ENCODE measurements at regions not wholly inside any gene's neighbourhood (a gene's known extent, or its start where the extent isn't known, plus 50 kb on each side); places are given as distances from the start of the nearest gene placed in this dataset.
"Not testable (repeated sequence)": the region's sequence is repeated elsewhere in the genome, so short reads cannot be mapped to it uniquely, and the experiment has no call there.

GRCh38 chr2:155972916-155973315 lies 359.6 kb downstream of the NR4A2 start:
- H3K27ac ChIP-seq (ENCODE audit: low read depth, low read length): no peak overlapping the region
- H3K27me3 ChIP-seq (ENCODE audit: control insufficient read depth, low read length): no peaks in the 10 kb centered on the region
- H3K36me3 ChIP-seq (ENCODE audit: control insufficient read depth, low read length): no peaks in the 10 kb centered on the region
- H3K4me2 ChIP-seq (ENCODE audit: low read length): no peak overlapping the region
- no peak overlapping the region for H3K4me3 ChIP-seq (ENCODE audit: low read length)
- H3K9me3 ChIP-seq (ENCODE audit: control insufficient read depth, insufficient read depth, low read length): no peaks in the 10 kb centered on the region
- no peaks in the 10 kb centered on the region for H3K79me2 ChIP-seq (ENCODE audit: control insufficient read depth, low read length)
- TF ChIP-seq EZH2phosphoT487 (IDR thresholded peaks at IDR 0.05; ENCODE audit: borderline replicate concordance, low read length) (no peak), CTCF (IDR thresholded peaks at IDR 0.05; ENCODE audit: low read depth, low read length, poor library complexity, severe bottlenecking) (no peak)
- no peaks in the 10 kb centered on the region for H4K20me1 ChIP-seq (ENCODE audit: control insufficient read depth, insufficient read depth, low read depth, low read length)
- H3K4me1 ChIP-seq (ENCODE audit: control insufficient read depth, low read length): no peaks in the 10 kb centered on the region
- no peaks in the 10 kb centered on the region for H3K9me2 ChIP-seq (replicated peaks; ENCODE audit: control insufficient read depth, low read length)
- H3F3A ChIP-seq (ENCODE audit: control insufficient read depth, insufficient read depth): no peaks in the 10 kb centered on the region

GRCh38 chr2:155966064-155966471 lies 366.5 kb downstream of the NR4A2 start:
- not testable (repeated sequence) for H3K4me3 ChIP-seq (ENCODE audit: low read length); H3K36me3 ChIP-seq (ENCODE audit: control insufficient read depth, low read length); H3K9me3 ChIP-seq (ENCODE audit: control insufficient read depth, insufficient read depth, low read length); H3K79me2 ChIP-seq (ENCODE audit: control insufficient read depth, low read length); H3K4me2 ChIP-seq (ENCODE audit: low read length); H3F3A ChIP-seq (ENCODE audit: control insufficient read depth, insufficient read depth); H3K9me2 ChIP-seq (replicated peaks; ENCODE audit: control insufficient read depth, low read length); H3K27ac ChIP-seq (ENCODE audit: low read depth, low read length); H3K4me1 ChIP-seq (ENCODE audit: control insufficient read depth, low read length); H4K20me1 ChIP-seq (ENCODE audit: control insufficient read depth, insufficient read depth, low read depth, low read length); H3K27me3 ChIP-seq (ENCODE audit: control insufficient read depth, low read length)

GRCh38 chr2:155965415-155966063 lies 367.0 kb downstream of the NR4A2 start:
- no peaks in the 10 kb centered on the region for H3K27me3 ChIP-seq (ENCODE audit: control insufficient read depth, low read length)
- no peaks in the 10 kb centered on the region for H3K9me3 ChIP-seq (ENCODE audit: control insufficient read depth, insufficient read depth, low read length)
- TF ChIP-seq CTCF (IDR thresholded peaks at IDR 0.05; ENCODE audit: low read depth, low read length, poor library complexity, severe bottlenecking): no peak
- no peak for TF ChIP-seq EZH2phosphoT487 (IDR thresholded peaks at IDR 0.05; ENCODE audit: borderline replicate concordance, low read length)
- no peak overlapping the region for H3K27ac ChIP-seq (ENCODE audit: low read depth, low read length)
- no peaks in the 10 kb centered on the region for H4K20me1 ChIP-seq (ENCODE audit: control insufficient read depth, insufficient read depth, low read depth, low read length)
- H3K36me3 ChIP-seq (ENCODE audit: control insufficient read depth, low read length): no peaks in the 10 kb centered on the region
- H3K4me2 ChIP-seq (ENCODE audit: low read length): no peak overlapping the region
- H3K9me2 ChIP-seq (replicated peaks; ENCODE audit: control insufficient read depth, low read length): no peaks in the 10 kb centered on the region
- no peaks in the 10 kb centered on the region for H3K79me2 ChIP-seq (ENCODE audit: control insufficient read depth, low read length)
- no peaks in the 10 kb centered on the region for H3F3A ChIP-seq (ENCODE audit: control insufficient read depth, insufficient read depth)
- H3K4me3 ChIP-seq (ENCODE audit: low read length): no peak overlapping the region
- no peaks in the 10 kb centered on the region for H3K4me1 ChIP-seq (ENCODE audit: control insufficient read depth, low read length)

- H3K4me3 ChIP-seq (ENCODE audit: low read length): no peak overlapping the region
- no peaks in the 10 kb centered on the region for H3K4me1 ChIP-seq (ENCODE audit: control insufficient read depth, low read length)
- H4K20me1 ChIP-seq (ENCODE audit: control insufficient read depth, insufficient read depth, low read depth, low read length): no peaks in the 10 kb centered on the region
- H3K27ac ChIP-seq (ENCODE audit: low read depth, low read length): no peak overlapping the region
- H3K36me3 ChIP-seq (ENCODE audit: control insufficient read depth, low read length): no peaks in the 10 kb centered on the region
- no peaks in the 10 kb centered on the region for H3K9me3 ChIP-seq (ENCODE audit: control insufficient read depth, insufficient read depth, low read length)
- no peaks in the 10 kb centered on the region for H3K79me2 ChIP-seq (ENCODE audit: control insufficient read depth, low read length)
- H3K27me3 ChIP-seq (ENCODE audit: control insufficient read depth, low read length): no peaks in the 10 kb centered on the region
- TF ChIP-seq CTCF (IDR thresholded peaks at IDR 0.05; ENCODE audit: low read depth, low read length, poor library complexity, severe bottlenecking) (no peak), EZH2phosphoT487 (IDR thresholded peaks at IDR 0.05; ENCODE audit: borderline replicate concordance, low read length) (no peak)
- no peaks in the 10 kb centered on the region for H3F3A ChIP-seq (ENCODE audit: control insufficient read depth, insufficient read depth)
- no peaks in the 10 kb centered on the region for H3K9me2 ChIP-seq (replicated peaks; ENCODE audit: control insufficient read depth, low read length)
- H3K4me2 ChIP-seq (ENCODE audit: low read length): no peak overlapping the region
Measured at GRCh38 chr2:155961641-155962040, 370.9 kb downstream of the NR4A2 start.

Data from DOHH2 (cell line).